ENCODE measurements at regions not wholly inside any gene's neighbourhood (a gene's known extent, or its start where the extent isn't known, plus 50 kb on each side); places are given as distances from the start of the nearest gene placed in this dataset.

GRCh38 chr2:58671675-58672074, 430.6 kb upstream of the FANCL start:
- WGBS = 93% methylated on average over 2 of the region's 2 CpGs
- DNase-seq = no peak

GRCh38 chr2:58669998-58670397, 428.9 kb upstream of the FANCL start:
- Histone ChIP-seq H3K27me3 (ENCODE audit: control insufficient read depth, insufficient read depth) (no peaks in the 10 kb centered on the region), H3K9me3 (ENCODE audit: control insufficient read depth, low read length) (no peaks in the 10 kb centered on the region), H3K27ac (ENCODE audit: low read length) (no peak overlapping the region), H3K4me3 (ENCODE audit: low read length) (no peak overlapping the region), H3K4me1 (ENCODE audit: control insufficient read depth, insufficient read depth, low read length) (no peaks in the 10 kb centered on the region)
- WGBS = 88% methylated on average over 5 of the region's 5 CpGs
- intact Hi-C loops (cut with DNase I) = no loop called here
- ATAC-seq (no peak), DNase-seq (no peak)

More at GRCh38 chr2:58671675-58672074, 430.6 kb upstream of the FANCL start:
- Histone ChIP-seq H3K4me1 (ENCODE audit: control insufficient read depth, insufficient read depth, low read length) (no peaks in the 10 kb centered on the region), H3K27ac (ENCODE audit: low read length) (no peak overlapping the region), H3K9me3 (ENCODE audit: control insufficient read depth, low read length) (no peaks in the 10 kb centered on the region), H3K4me3 (ENCODE audit: low read length) (no peak overlapping the region), H3K27me3 (ENCODE audit: control insufficient read depth, insufficient read depth) (no peaks in the 10 kb centered on the region)
- intact Hi-C loops (cut with DNase I) = no loop called here
- no peak for ATAC-seq

GRCh38 chr2:58667137-58667774, 426.1 kb upstream of the FANCL start:
- no peaks in the 10 kb centered on the region for H3K4me1 ChIP-seq (ENCODE audit: control insufficient read depth, insufficient read depth, low read length)
- H3K4me3 ChIP-seq (ENCODE audit: low read length) = no peak overlapping the region
- ATAC-seq (no peak), DNase-seq (no peak)
- no peaks in the 10 kb centered on the region for H3K27me3 ChIP-seq (ENCODE audit: control insufficient read depth, insufficient read depth)
- H3K27ac ChIP-seq (ENCODE audit: low read length) = no peak overlapping the region
- WGBS = 75% methylated on average over 3 of the region's 3 CpGs
- no peaks in the 10 kb centered on the region for H3K9me3 ChIP-seq (ENCODE audit: control insufficient read depth, low read length)
- intact Hi-C loops (cut with DNase I) = no loop called here

- no peak overlapping the region for H3K4me3 ChIP-seq (ENCODE audit: low read length)
- DNase-seq (no peak), ATAC-seq (no peak)
Measured at GRCh38 chr2:58666323-58666970, 425.3 kb upstream of the FANCL start.

GRCh38 chr2:58665154-58665553, 424.0 kb upstream of the FANCL start:
- ATAC-seq = no peak
- 82% methylated on average over 3 of the region's 3 CpGs for WGBS
- Histone ChIP-seq H3K27ac (ENCODE audit: low read length) (no peak overlapping the region), H3K27me3 (ENCODE audit: control insufficient read depth, insufficient read depth) (no peaks in the 10 kb centered on the region), H3K4me3 (ENCODE audit: low read length) (no peak overlapping the region), H3K4me1 (ENCODE audit: control insufficient read depth, insufficient read depth, low read length) (no peaks in the 10 kb centered on the region), H3K9me3 (ENCODE audit: control insufficient read depth, low read length) (no peaks in the 10 kb centered on the region)
- intact Hi-C loops (cut with DNase I) = no loop called here
- DNase-seq = no peak

More at GRCh38 chr2:58666323-58666970, 425.3 kb upstream of the FANCL start:
- intact Hi-C loops (cut with DNase I) = no loop called here
- no peak overlapping the region for H3K27ac ChIP-seq (ENCODE audit: low read length)
- no peaks in the 10 kb centered on the region for H3K27me3 ChIP-seq (ENCODE audit: control insufficient read depth, insufficient read depth)
- WGBS = 84% methylated on average over 3 of the region's 3 CpGs
- H3K4me1 ChIP-seq (ENCODE audit: control insufficient read depth, insufficient read depth, low read length) = no peaks in the 10 kb centered on the region
- H3K9me3 ChIP-seq (ENCODE audit: control insufficient read depth, low read length) = no peaks in the 10 kb centered on the region

DNA sequence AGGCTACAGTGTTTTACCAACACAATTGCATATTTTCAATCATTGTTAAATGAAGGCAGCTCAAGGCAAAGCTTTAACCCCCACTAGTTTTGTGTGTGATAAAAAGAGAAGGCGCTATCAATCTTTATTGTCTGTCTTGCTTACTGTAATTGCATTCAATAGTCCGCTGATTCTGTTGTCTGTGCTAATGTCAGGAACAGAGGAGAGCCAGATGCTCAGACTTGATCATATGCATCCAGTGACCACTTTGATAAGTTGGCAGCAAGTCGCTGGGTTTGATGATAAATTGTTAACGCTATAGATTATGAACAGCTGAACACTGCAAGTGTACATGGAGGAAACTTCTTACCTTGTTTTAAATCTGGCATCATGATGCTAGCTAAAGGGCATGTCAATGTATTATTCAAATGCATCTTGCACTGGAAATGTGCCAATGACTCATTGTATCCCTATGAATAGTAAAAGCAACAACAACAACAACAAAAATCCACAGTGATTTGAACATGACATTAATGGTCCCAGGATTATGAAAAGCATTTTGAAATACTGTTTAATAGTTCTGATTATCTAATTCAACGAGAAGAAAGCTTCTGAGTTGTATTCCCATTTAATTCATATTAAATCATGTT, 423.5 kb upstream of the FANCL start:
- no peak for ATAC-seq
- 70% methylated on average over 5 of the region's 5 CpGs for WGBS
- intact Hi-C loops (cut with DNase I) = no loop called here

DNA sequence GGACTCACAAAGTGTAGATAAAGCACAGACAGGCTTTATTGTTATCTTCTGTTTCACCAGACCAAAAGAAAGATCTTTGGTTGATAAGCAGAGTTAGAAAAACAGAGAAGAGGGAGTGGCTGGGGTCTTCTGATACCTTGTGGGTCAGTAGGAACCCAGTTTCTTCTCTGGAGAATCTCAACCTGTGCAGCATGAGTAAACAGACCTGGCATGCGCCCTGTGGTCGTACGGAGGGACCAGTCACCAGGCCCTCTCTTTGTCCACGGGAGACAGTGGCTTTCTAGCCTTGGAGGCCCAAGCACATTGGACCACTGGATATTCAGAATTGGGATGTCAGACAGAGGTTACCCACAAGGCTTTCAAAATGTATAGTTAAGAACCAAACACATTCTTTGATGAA, 418.9 kb upstream of the FANCL start:
- no peaks in the 10 kb centered on the region for H3K9me3 ChIP-seq (ENCODE audit: control insufficient read depth, low read length)
- DNase-seq (no peak), ATAC-seq (no peak)
- no peak overlapping the region for H3K27ac ChIP-seq (ENCODE audit: low read length)
- H3K27me3 ChIP-seq (ENCODE audit: control insufficient read depth, insufficient read depth) = no peaks in the 10 kb centered on the region
- WGBS = 77% methylated on average over 4 of the region's 4 CpGs
- intact Hi-C loops (cut with DNase I) = no loop called here
- H3K4me1 ChIP-seq (ENCODE audit: control insufficient read depth, insufficient read depth, low read length) = no peaks in the 10 kb centered on the region
- no peak overlapping the region for H3K4me3 ChIP-seq (ENCODE audit: low read length)

More for the DNA sequence above, 423.5 kb upstream of the FANCL start:
- no peaks in the 10 kb centered on the region for H3K4me1 ChIP-seq (ENCODE audit: control insufficient read depth, insufficient read depth, low read length)
- H3K9me3 ChIP-seq (ENCODE audit: control insufficient read depth, low read length) = no peaks in the 10 kb centered on the region
- no peak overlapping the region for H3K27ac ChIP-seq (ENCODE audit: low read length)
- DNase-seq = no peak
- H3K27me3 ChIP-seq (ENCODE audit: control insufficient read depth, insufficient read depth) = no peaks in the 10 kb centered on the region
- no peak overlapping the region for H3K4me3 ChIP-seq (ENCODE audit: low read length)

DNA sequence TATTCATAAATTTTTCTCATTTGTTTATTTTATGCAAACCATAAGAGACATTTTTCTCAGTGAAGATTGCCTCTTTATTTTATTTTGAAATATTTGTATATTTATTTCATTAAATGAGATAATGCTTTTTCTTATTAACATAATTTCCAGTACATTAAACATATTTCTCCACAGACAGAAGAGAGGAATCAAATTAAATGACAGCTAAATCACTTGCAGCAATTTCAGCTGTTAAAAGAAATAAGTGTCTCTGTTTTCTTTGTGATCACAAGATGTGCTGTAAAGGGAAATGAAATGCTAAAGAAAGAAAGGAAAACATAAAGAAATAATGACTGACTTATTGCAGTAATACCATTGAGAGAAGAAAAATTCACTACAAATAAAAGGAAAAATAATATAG, 414.0 kb upstream of the FANCL start:
- H3K27ac ChIP-seq (ENCODE audit: low read length) = no peak overlapping the region
- H3K4me1 ChIP-seq (ENCODE audit: control insufficient read depth, insufficient read depth, low read length) = no peaks in the 10 kb centered on the region
- no peaks in the 10 kb centered on the region for H3K27me3 ChIP-seq (ENCODE audit: control insufficient read depth, insufficient read depth)
- intact Hi-C loops (cut with DNase I) = no loop called here
- H3K9me3 ChIP-seq (ENCODE audit: control insufficient read depth, low read length) = no peaks in the 10 kb centered on the region
- ATAC-seq (no peak), DNase-seq (no peak)
- no peak overlapping the region for H3K4me3 ChIP-seq (ENCODE audit: low read length)

- no peak for ATAC-seq
- no peaks in the 10 kb centered on the region for H3K27me3 ChIP-seq (ENCODE audit: control insufficient read depth, insufficient read depth)
- H3K4me1 ChIP-seq (ENCODE audit: control insufficient read depth, insufficient read depth, low read length) = no peaks in the 10 kb centered on the region
- no peaks in the 10 kb centered on the region for H3K9me3 ChIP-seq (ENCODE audit: control insufficient read depth, low read length)
- DNase-seq = no peak
- intact Hi-C loops (cut with DNase I) = no loop called here
- no peak overlapping the region for H3K27ac ChIP-seq (ENCODE audit: low read length)
- WGBS = 74% methylated on average over 5 of the region's 5 CpGs
- no peak overlapping the region for H3K4me3 ChIP-seq (ENCODE audit: low read length)
Measured at GRCh38 chr2:58651930-58652329, 410.8 kb upstream of the FANCL start.

- intact Hi-C loops (cut with DNase I) = no loop called here
- no peak overlapping the region for H3K4me3 ChIP-seq (ENCODE audit: low read length)
Measured at GRCh38 chr2:58650781-58651180, 409.7 kb upstream of the FANCL start.

GRCh38 chr2:58649756-58650155, 408.6 kb upstream of the FANCL start:
- 55% methylated on average over 2 of the region's 2 CpGs for WGBS
- ATAC-seq = no peak
- intact Hi-C loops (cut with DNase I) = no loop called here
- H3K4me1 ChIP-seq (ENCODE audit: control insufficient read depth, insufficient read depth, low read length) = no peaks in the 10 kb centered on the region
- H3K9me3 ChIP-seq (ENCODE audit: control insufficient read depth, low read length) = no peaks in the 10 kb centered on the region
- no peak overlapping the region for H3K27ac ChIP-seq (ENCODE audit: low read length)
- no peaks in the 10 kb centered on the region for H3K27me3 ChIP-seq (ENCODE audit: control insufficient read depth, insufficient read depth)
- DNase-seq = no peak
- H3K4me3 ChIP-seq (ENCODE audit: low read length) = no peak overlapping the region

More at GRCh38 chr2:58650781-58651180, 409.7 kb upstream of the FANCL start:
- 88% methylated on average over 3 of the region's 3 CpGs for WGBS
- Histone ChIP-seq H3K9me3 (ENCODE audit: control insufficient read depth, low read length) (no peaks in the 10 kb centered on the region), H3K27me3 (ENCODE audit: control insufficient read depth, insufficient read depth) (no peaks in the 10 kb centered on the region), H3K4me1 (ENCODE audit: control insufficient read depth, insufficient read depth, low read length) (no peaks in the 10 kb centered on the region), H3K27ac (ENCODE audit: low read length) (no peak overlapping the region)
- ATAC-seq (no peak), DNase-seq (no peak)
